Panc1 (cell line): ENCODE measurements at regions not wholly inside any gene's neighbourhood (a gene's known extent, or its start where the extent isn't known, plus 50 kb on each side); places are given as distances from the start of the nearest gene placed in this dataset.
"Not testable (repeated sequence)": the region's sequence is repeated elsewhere in the genome, so short reads cannot be mapped to it uniquely, and the experiment has no call there.

Experiments used
- ATAC-seq: fragments of 200-7000 bp; cut with Tn5 transposase; 2 replicates; pipeline ENCODE4 v1.9.1; 2020; ENCODE audit warnings: mild to moderate bottlenecking, moderate library complexity
- BruUV-seq: library from RNA; stranded (reverse); fragments of 400-500 nt; replicated peaks from 2 replicates; lab custom pipeline; 2021; lab: Mats Ljungman, UMichigan
- CTCF ChIA-PET: fragments of 300-600 bp; sonication (Branson Sonifier 250); formaldehyde crosslinking; loops from one replicate; lab custom pipeline; 2022; ENCODE audit warnings: antibody characterized with exemption; lab: Charles Lee
- POLR2A ChIA-PET: fragments of 300-600 bp; sonication (Branson Sonifier 250); formaldehyde crosslinking; loops from one replicate; lab custom pipeline; 2022; ENCODE audit warnings: antibody characterized with exemption; lab: Charles Lee
- DNase-seq: peaks from one replicate; pipeline ENCODE4 v3.0.0-alpha.2; 2010; ENCODE audit warnings: low read depth, low spot score
- H3K27ac ChIP-seq: 2 replicates; pipeline ENCODE4 v1.5.1; 2011; ENCODE audit warnings: mild to moderate bottlenecking, low read length, inconsistent platforms
- H3K27me3 ChIP-seq: fragments of 200-500 bp; sonication (Bioruptor generic); 2 replicates; pipeline ENCODE4 v1.6.0; 2014; ENCODE audit warnings: low read length, inconsistent platforms; ENCODE audit not compliant: control insufficient read depth, insufficient read depth
- H3K36me3 ChIP-seq: fragments of 200-500 bp; sonication (Bioruptor generic); 2 replicates; pipeline ENCODE4 v1.5.1; 2014; ENCODE audit warnings: inconsistent platforms, mild to moderate bottlenecking, low read length, moderate library complexity; ENCODE audit not compliant: control insufficient read depth, insufficient read depth
- H3K4me1 ChIP-seq: 2 replicates; pipeline ENCODE4 v1.5.1; 2011; ENCODE audit warnings: inconsistent platforms, mild to moderate bottlenecking, low read length, moderate library complexity; ENCODE audit not compliant: control insufficient read depth, insufficient read depth
- H3K4me3 ChIP-seq, 2 experiments: 2 replicates each; pipeline ENCODE4 v1.5.1; 2011 to 2012; ENCODE audit warnings: low read depth in 2 of 2, low read length in 2 of 2, mild to moderate bottlenecking in 2 of 2, inconsistent platforms in 1 of 2, moderate library complexity in 1 of 2
- H3K9me3 ChIP-seq: fragments of 200-500 bp; sonication (Bioruptor generic); 2 replicates; pipeline ENCODE4 v1.5.1; 2014; ENCODE audit warnings: low read depth, mild to moderate bottlenecking, inconsistent platforms, low read length, moderate library complexity; ENCODE audit not compliant: control insufficient read depth, insufficient read depth
- CTCF ChIP-seq: fragments of 450-650 bp; IDR thresholded peaks from 2 replicates; pipeline ENCODE4 v1.5.1; 2017; ENCODE audit warnings: mild to moderate bottlenecking
- POLR2AphosphoS5 ChIP-seq: IDR thresholded peaks from 2 replicates; pipeline ENCODE4 v1.6.1; 2012; ENCODE audit warnings: mild to moderate bottlenecking, low read depth, low read length, moderate library complexity
- REST ChIP-seq, 2 experiments: IDR thresholded peaks; 2 replicates each; pipeline ENCODE4 v1.6.1; 2011 to 2012; ENCODE audit warnings: low read depth in 2 of 2, control low read depth in 1 of 2, low read length in 1 of 2, mild to moderate bottlenecking in 1 of 2, moderate library complexity in 1 of 2; ENCODE audit not compliant: insufficient read depth in 1 of 2
- SIN3A ChIP-seq: IDR thresholded peaks from 2 replicates; pipeline ENCODE4 v1.6.1; 2012; ENCODE audit warnings: low read depth, mild to moderate bottlenecking, low read length, moderate library complexity, borderline replicate concordance; ENCODE audit not compliant: insufficient read depth
- TCF7L2 ChIP-seq: IDR thresholded peaks from 2 replicates; pipeline ENCODE4 v1.6.1; 2011; ENCODE audit warnings: mild to moderate bottlenecking, low read depth, low read length, inconsistent platforms
- in situ Hi-C: cut with HindIII; loops from 2 replicates; pipeline ENCODE4 v1.10.0; 2016; ENCODE audit warnings: low sequenced_read_pairs, low pct_unique_long_range_greater_than_20kb
- intact Hi-C: fragments of 100-400 bp; cut with micrococcal nuclease; formaldehyde crosslinking; loops from one replicate; pipeline ENCODE4 v1.10.0; 2022; ENCODE audit not compliant: unreplicated experiment

- POLR2A ChIA-PET, result no interaction called here
- intact Hi-C loops, result no loop called here
- Histone ChIP-seq H3K4me1 (no peaks in the 10 kb centered on the region), H3K27ac (no peak overlapping the region), H3K9me3 (no peaks in the 10 kb centered on the region), H3K27me3 (no peaks in the 10 kb centered on the region), H3K4me3 (no peak overlapping the region), H3K36me3 (no peaks in the 10 kb centered on the region)
- ATAC-seq (no peak), DNase-seq (no peak)
- BruUV-seq, result no TSS peak
- CTCF ChIA-PET, result no interaction called here
- TF ChIP-seq REST (IDR thresholded peaks at IDR 0.05; ENCODE audit: insufficient read depth in 1 of 2, low read depth in 2 of 2, low read length in 1 of 2) (no peak), TCF7L2 (no peak)
- in situ Hi-C loops, result no loop called here
Measured at GRCh38 chr7:108650467-108650866, 80.8 kb downstream of the DNAJB9 start.

GRCh38 chr7:108652886-108653285 lies 83.2 kb downstream of the DNAJB9 start:
- Histone ChIP-seq H3K4me3 (no peak overlapping the region), H3K4me1 (no peaks in the 10 kb centered on the region), H3K27ac (no peak overlapping the region), H3K27me3 (no peaks in the 10 kb centered on the region), H3K9me3 (no peaks in the 10 kb centered on the region), H3K36me3 (no peaks in the 10 kb centered on the region)
- intact Hi-C loops, result no loop called here
- POLR2A ChIA-PET, result no interaction called here
- TF ChIP-seq TCF7L2, result no peak
- no peak for DNase-seq
- CTCF ChIA-PET, result no interaction called here
- no peak for ATAC-seq
- BruUV-seq, result no TSS peak
- in situ Hi-C loops, result no loop called here

- no peak for TF ChIP-seq CTCF
- no peak for TF ChIP-seq POLR2AphosphoS5
- no peak for TF ChIP-seq REST (IDR thresholded peaks at IDR 0.05; ENCODE audit: insufficient read depth in 1 of 2, low read depth in 2 of 2, low read length in 1 of 2)
- TF ChIP-seq TCF7L2, result no peak
- TF ChIP-seq SIN3A, result no peak
- CTCF ChIA-PET, result no interaction called here
- no peak for ATAC-seq
- Histone ChIP-seq H3K27me3 (no peaks in the 10 kb centered on the region), H3K36me3 (no peaks in the 10 kb centered on the region), H3K4me3 (no peak overlapping the region), H3K27ac (no peak overlapping the region), H3K9me3 (no peaks in the 10 kb centered on the region), H3K4me1 (no peaks in the 10 kb centered on the region)
- in situ Hi-C loops (no loop called here), intact Hi-C loops (no loop called here)
- no TSS peak for BruUV-seq
- DNase-seq, result no peak
- POLR2A ChIA-PET, result no interaction called here
Measured at GRCh38 chr7:108653526-108653925, 83.9 kb downstream of the DNAJB9 start.

GRCh38 chr7:108657140-108657726 lies 87.6 kb downstream of the DNAJB9 start:
- in situ Hi-C loops, result not testable (repeated sequence)

More at GRCh38 chr7:108657140-108657726, 87.6 kb downstream of the DNAJB9 start:
- H3K36me3 ChIP-seq, POLR2A ChIA-PET, H3K27me3 ChIP-seq, H3K4me1 ChIP-seq, intact Hi-C loops, H3K9me3 ChIP-seq, DNase-seq, BruUV-seq, H3K4me3 ChIP-seq, H3K27ac ChIP-seq, ATAC-seq, CTCF ChIA-PET: not testable (repeated sequence)
